Activated CD8-positive, alpha-beta memory T cell treated with anti-CD3 and anti-CD28 coated beads, Interleukin-2, amount 50 U/mL, for 24 hours (primary cell): ENCODE measurements at regions not wholly inside any gene's neighbourhood (a gene's known extent, or its start where the extent isn't known, plus 50 kb on each side); places are given as distances from the start of the nearest gene placed in this dataset.
"Not testable (repeated sequence)": the region's sequence is repeated elsewhere in the genome, so short reads cannot be mapped to it uniquely, and the experiment has no call there.

Experiments
- DNase-seq: peaks from one replicate; pipeline ENCODE4 v3.0.0-alpha.2; 2020; ENCODE audit errors: extremely low read depth

DNA sequence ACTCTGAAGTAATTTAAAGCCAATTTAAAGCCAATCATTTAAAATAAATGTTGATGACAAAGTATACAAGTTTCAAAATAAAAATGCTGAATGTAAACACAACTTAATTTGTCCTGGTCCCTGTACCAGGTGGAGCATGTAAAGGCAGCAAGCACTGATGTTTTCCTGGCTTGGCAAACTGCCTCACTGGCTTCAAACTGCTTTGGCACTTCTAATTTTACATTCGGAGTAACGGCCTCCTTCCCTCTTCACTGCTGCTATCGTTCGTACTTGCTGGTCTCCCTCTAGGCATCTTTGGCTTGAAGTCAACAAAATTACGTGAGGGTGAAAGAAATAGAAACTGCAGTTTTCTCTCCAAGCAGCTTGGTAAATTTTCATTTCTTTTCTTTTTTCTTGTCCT, 287.9 kb downstream of the LTN1 start:
- DNase-seq = no peak

DNA sequence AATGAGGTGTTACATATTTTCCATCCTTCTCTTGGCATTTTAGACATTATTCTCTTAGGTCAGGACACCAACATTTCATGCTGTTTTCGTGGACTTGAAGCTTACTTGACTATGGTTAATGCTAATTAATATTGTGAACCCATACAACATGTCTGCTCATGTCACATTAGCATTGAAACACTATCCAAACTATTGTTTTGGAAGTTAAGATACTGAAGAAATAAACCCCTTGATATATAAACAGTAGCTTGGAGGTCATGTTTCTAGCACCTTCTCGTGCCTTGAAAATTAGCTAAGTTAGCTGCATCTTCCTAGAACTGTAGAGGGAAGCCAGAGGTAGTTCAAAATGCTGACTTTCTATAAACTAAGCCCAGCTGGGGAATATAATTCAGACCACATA, 288.8 kb downstream of the LTN1 start:
- DNase-seq = no peak

DNA sequence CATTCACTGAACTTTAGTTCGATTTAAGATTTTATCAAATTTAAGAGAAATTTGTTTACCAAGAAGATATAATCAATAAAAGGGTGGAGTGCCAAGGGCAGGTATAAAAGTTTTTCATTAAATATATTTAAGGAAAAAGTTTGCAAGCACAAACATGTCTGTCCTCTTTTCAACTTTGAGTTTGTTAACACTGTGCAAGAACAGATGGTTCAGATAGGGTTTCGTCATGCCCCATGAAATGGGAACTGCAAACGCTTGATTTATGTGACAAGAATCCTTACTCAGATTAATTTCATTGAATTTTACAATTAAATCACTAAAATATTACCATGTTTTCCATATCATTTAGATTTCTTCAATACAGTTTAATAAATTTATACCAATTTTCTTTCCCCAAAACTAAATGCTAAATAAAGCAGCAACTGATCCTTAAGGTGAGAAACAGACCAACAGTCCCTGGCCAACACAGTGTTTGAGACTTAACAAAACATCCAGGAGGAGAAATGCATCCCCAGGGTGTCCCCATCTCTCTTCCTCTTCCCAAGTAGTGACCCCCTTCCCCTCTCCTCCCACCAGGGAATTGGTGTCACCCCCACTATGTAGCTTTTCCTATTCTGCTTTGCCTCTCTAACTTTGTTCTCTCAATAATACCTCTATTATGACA, 292.9 kb downstream of the LTN1 start:
- no peak for DNase-seq

DNA sequence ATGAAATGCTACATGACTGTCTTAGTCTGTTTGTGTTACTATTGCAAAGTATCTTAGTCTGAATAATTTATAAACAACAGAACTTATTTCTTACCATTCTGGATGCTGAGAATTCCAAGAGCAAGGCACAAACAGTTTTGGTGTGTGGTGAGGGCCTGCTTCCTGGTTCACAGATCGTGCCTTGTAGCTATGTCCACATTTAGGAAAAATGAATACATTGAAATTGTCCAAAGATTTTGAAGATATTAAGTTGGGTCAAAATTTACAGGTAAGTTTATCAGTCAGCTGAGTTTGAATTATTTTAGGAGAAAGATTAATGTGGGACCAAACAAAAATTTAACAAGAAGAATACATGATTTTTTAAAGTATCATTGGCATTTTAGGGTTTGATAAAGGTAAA, 293.5 kb downstream of the LTN1 start:
- DNase-seq = no peak

DNA sequence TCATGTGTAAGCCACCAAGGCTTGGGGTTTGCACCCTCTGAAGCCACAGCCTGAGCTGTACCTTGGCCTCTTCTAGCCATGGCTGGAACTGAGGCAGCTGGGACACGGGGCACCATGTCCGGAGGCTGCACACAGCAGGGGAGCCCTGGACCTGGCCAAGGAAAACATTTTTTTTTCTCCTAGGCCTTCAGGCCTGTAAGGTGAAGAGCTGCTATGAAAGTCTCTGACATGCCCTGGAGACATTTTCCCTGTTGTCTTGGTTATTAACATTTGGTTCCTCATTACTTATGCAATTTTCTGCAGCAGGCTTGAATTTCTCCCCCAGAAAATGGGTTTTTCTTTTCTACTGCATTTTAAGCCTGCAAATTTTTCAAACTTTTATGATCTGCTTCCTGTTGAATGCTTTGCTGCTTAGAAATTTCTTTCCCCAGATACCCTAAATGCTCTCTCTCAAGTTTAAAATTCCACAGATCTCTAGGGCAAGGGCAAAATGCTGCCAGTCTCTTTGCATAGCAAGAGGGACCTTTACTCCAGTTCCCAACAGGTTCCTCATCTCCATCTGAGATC, 295.8 kb downstream of the LTN1 start:
- no peak for DNase-seq

DNA sequence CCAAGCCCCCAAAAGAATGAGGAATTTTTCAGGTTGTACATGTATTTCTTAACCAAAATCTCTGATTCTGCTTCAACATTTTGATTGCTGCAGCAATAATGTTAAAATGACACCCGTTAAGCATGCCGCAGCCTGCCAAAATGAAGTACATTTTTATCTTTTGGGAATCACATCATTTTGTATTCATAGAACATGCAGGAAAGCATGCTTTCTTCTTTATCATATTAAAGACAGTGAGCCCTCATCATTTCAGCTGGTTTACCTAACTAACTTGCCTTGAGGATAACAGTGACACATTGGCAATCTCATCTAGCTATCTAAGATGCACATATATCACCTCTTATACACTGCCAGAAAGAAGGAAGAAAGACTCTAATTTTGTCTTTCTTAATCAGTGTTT, 299.2 kb downstream of the LTN1 start:
- no peak for DNase-seq

DNA sequence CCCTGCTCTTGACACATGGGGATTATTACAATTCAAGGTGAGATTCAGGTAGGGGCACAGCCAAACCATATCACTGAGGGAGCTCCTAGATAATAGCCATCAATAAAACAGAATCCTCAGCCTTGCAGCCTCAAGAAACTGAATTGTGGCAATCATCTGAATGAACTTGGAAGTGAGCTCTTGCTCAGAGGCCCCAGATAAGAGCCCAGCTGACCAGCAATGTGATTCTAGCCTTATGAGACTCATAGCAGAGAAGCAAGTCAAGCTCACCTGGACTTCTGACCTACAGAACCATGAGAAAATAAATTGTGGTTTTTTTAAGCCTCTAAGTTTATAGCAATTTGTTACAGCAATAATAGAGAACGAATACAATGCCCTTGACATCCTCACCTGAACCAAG, 302.5 kb downstream of the LTN1 start:
- DNase-seq = no peak

DNA sequence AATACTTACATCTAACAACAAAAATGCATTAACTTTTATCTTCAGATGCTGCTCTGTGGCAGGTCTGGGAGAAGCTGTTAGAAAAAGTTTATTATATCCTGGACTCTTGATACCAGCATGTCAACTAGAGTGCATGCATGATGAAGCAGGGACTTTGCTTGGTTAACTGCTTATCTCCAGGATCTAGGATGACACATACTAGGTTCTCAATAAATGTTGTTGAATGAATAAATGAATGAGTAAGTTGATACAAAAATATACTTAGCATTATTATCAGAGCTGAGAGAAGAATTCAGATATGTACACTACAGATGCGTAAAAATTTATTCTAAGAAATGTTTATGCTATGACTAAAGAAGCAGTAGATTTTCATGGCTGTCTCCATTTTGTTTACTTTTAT, 304.3 kb downstream of the LTN1 start:
- no peak for DNase-seq

DNA sequence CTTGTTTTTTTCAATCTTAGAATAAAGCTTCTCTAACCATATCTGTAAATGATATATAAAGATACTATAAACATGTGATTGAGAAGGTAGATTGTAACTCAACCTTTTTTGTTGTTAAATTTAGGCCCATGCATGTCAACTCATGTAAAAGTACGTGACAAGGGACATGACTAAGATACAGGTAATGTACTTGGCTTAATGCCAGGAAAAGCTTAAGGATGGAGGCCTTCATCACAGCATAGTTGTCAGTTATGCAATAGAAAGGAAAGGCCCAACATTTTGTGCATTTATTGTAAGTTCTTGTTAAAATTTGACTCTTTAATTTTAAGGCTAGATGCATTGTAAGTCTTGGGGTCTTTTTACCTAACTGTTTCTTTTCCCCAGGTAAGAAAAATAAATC, 305.1 kb downstream of the LTN1 start:
- no peak for DNase-seq

DNA sequence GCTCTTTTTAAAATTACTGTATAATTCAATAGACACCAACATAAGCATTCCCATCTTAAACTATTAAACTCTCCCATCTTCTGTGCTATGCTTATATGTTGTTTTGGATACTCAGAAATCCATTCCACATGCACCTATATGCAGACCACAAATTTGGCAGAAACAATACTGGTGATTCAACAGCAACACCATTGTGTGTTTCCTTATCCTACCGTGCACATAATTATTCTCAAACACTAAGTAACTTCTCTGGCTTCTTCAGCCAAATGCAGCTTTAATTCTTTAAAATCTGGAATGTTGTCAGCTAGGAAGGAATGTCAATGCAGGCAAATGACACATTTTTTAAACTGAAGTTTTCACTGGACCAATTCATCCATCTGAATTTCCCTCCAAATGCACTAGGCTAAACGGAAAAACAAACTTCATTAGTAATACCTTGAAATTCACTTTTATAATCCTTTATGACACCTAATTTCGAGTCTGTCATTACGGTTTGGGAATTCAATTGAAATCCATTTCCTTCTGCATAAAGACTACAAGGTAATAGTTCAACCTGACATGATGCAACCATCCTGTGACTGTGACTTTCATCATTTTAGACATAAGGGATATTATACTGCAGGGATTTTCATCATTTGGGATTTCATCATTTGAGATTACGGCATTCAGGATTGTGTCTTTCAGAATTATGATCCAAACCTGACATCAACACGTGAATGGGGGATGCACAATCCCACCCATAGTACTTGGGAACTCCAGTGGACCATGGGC, 308.5 kb downstream of the LTN1 start:
- DNase-seq = no peak

DNA sequence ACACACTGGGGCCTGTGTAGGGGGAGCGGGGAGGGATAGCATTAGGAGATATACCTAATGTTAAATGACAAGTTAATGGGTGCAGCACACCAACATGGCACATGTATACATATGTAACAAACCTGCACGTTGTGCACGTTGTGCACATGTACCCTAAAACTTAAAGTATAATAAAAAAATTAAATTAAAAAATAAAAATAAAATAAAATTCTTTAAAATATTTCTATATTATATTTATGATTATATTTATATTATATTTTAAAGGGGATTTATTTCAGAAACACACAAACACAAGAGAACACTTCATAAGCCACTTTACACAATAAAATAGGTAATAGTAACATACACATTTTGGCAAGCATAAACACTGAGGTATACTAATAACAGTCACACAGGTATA, 309.8 kb downstream of the LTN1 start:
- not testable (repeated sequence) for DNase-seq

DNA sequence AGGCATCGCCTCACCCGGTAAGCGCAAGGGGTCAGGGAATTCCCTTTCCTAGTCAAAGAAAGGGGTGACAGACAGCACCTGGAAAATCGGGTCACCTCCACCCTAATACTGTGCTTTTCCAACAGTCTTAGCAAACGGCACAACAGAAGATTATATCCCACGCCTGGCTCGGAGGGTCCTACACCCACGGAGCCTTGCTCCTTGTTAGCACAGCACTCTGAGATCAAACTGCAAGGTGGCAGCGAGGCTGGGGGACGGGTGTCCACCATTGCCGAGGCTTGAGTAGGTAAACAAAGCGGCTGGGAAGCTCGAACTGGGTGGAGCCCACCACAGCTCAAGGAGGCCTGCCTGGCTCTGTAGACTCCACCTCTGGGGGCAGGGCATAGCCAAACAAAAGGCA, 315.6 kb downstream of the LTN1 start:
- not testable (repeated sequence) for DNase-seq

DNA sequence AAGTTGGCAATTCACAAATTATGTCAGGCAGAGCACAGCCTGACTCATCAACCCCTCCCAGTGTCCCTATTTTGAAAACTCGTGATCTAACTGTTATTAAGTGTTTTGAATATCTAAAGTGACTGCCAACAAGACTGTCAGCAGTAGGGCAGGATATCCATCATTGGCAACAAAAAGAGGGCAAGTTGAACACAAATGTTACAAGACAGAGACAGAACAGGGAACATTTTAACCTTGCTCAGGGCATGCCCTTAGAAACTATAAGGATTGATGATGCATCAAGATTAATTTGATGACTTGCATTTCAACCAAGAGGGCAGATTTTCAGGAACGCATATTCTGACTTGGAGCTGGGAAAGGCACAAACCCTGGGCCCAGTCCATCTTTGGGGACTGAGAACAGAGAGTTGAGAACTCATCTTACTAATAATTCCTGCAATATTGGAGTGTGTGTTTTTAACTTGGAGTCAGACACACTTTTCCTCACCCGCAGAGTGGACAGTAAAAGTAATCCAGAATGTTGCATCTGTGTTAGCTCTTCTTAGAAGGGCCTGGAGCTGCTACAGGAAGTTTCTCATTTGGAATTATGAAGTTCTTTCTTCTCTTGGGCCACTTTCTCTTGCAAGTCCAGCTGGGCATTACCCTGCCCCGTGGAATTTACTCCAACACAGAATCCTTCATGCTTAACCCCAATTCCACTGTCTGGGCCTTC, 317.2 kb downstream of the LTN1 start:
- DNase-seq = no peak

DNA sequence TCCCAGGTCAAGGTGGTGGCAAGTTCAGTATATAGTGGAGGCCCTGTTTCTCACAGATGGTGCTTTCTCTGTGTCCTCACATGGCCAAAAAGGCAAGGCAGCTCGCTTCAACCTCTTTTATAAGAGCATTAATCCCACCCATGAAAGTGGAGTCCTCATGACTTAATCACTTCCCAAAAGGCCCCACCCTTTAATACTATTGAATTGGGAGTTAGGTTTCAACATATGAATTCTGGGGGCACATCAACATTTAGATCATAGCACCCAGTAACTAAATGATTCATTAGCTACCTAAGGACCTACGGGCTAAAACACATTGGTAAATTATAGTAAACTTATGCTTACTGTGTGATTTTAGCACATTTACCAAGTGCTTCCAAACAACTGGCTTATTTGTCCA, 317.9 kb downstream of the LTN1 start:
- no peak for DNase-seq

DNA sequence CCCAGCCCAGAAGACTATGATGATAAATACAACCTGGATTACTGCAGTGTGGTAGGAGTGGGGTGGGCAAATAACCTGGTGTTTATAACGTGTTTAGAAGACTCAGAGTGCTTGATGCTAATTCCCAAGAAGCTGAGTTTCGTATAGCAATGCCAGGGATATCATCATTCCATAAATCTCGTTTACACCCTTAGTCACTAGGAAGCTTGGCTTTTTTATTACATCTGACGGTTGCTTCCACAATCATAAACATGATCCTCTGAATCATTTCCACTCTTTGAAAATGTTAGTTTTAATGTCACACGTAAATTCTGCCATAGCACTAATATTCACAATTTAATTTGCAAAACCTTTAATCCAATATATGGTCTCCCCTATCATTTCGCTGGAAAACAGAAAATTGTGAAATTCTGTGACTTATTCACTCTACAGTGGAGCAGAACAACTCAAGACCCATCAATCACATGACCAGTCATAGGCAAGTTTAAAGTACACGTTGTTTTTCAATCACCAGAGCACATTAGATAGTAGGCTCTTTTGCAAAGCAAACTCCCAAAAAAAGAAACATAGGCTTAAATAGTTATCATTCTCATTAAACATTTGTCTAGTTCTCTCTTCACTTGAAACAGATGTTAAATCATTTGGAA, 321.0 kb downstream of the LTN1 start:
- DNase-seq = no peak

DNA sequence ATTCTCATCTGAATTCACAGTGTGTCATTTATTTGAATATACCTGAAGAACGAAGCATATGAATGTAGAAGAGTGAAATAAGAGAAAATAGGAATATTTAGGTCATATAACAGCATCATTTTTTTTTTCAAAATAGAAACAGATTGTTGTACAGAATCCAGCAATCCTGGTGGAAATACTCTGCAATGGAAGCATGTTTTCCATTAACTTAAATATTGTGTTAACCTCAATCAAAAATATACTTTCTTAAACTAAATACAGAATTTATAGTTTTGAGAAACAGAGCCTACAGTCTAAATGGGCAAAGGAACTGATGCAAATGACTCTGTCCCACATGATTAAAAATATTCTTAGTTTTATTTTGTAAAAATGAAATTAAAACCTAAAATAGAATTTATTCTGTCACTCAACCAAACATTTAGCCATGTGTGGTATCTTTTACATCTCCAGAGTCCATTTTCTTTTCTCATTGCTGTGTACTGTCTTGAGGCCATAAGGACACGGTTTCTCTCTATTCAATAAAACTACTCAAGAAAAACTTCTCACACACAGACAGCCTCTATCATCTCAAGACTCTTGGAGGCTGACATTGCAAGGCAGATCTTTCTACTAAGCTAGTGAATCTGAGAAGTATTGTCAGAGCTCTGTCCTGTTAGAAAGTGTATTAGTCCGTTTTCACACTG, 322.6 kb downstream of the LTN1 start:
- no peak for DNase-seq

DNA sequence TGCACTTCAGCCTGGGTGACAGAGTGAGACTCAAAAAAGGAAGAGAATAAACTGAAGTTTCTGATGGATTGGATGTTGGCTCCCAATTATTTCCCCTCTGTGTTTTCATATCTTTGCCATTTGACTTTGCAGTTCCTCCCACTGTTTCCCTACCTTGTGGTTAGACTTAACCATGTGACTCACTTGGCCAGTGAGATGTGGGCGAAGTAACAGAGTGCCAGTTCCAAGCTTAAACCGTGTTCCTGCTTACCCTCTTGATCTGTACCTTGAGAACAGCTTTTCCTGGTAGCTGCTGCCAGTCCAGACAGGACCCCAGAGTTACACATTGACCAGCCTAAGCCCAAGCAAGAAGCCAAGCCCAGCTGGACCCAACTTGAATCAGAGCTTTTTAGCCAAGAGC, 323.4 kb downstream of the LTN1 start:
- no peak for DNase-seq

DNA sequence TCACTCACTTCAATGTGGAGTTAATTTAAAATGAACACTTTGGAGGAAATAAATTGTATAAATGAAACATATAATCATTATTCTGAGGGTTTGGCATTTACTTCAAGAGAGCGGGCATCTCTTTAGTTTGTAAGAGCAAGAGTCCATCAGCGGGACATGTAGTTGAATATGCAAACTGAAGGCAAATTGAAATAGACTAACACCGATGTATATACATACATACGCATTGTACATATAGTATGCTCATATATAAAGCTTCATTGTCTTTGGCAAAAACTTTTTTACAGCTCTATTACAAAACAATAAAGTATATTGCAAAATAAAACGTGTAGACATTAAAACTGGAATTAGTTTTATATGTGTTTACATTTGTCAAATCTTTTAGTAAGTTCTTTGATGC, 328.9 kb downstream of the LTN1 start:
- DNase-seq = no peak

DNA sequence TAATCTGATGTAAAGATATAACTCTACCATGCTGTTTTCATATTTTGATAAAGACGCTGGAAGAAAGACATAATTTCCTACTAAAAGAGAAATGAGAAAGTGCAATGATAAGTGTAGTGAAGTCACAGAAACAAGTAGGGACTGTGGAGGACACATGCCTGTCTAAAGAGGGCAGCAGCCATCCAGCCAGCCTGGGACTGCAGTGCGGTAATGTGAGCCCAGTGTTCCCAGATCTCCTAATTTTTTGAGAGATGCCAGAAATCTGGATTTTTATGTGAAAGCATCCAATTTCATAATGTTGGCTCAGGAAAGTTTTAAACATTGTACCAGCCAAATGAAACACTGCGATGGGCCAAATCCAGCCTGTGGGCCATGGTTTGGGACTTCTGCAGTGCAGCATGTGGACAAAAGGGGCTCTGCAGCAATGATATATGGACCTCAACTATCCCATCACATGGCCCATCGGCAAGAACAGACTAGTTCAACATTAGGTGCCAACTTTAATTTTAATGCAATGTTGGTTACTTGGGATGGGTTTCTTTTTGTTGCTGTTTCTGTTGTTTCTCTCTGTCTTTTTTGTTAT, 329.5 kb downstream of the LTN1 start:
- no peak for DNase-seq

DNA sequence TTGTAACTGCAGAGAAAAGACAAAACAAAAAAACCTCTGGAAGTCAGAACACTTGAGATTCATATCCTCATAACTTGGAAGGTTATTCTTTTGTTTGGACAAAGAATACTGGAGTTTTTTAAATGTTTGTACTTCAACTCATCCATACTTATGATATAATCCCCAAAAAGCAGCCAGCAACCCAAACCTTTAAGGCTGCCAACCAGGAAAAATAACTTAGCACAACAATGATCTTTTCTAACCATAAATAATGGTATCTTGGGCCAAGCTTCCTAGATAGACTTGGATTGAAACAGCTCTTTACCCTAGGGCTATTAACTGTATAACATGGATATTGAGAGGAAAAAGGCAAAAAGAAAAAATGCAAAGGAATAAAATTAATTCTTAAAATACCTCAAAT, 335.1 kb downstream of the LTN1 start:
- no peak for DNase-seq

DNA sequence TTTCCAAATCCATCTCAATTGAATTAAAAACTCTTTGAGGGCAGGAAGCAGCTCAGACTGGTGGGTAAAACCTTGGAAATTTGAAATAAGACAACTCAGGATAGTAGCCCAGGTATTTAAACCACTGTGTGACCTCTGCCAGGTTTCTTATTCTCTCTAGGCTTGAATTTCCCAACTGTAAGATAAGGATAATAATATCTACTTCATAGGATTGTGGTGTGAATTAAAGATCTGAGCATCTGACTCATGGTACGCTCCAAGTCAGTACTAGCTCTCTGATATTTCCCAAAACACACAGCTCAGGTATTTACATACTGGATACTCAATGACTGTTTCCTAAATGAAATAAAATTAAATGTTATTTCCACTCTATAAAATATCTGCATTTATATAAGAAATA, 337.2 kb downstream of the LTN1 start:
- no peak for DNase-seq
